Tibial artery (tissue), 4 donors: ENCODE measurements at regions not wholly inside any gene's neighbourhood (a gene's known extent, or its start where the extent isn't known, plus 50 kb on each side); places are given as distances from the start of the nearest gene placed in this dataset.

ENCODE experiments used
- DNase-seq, 2 donors: peaks; one replicate each; pipeline ENCODE4 v3.0.0-alpha.2; 2019
- H3K27ac ChIP-seq, 2 donors: fragments of 200-600 bp; sonication (generic) in 1 of 2; 1 replicate in 1 of 2; 2 replicates in 1 of 2; pipeline ENCODE4 v1.5.1; 2018 to 2019; ENCODE audit warnings: mild to moderate bottlenecking in 1 of 2
- H3K27me3 ChIP-seq, 2 donors: fragments of 200-600 bp; sonication (generic) in 1 of 2; one replicate each; pipeline versions ENCODE4 v1.5.1 to v1.6.0; 2016 to 2019
- H3K36me3 ChIP-seq, 3 donors: fragments of 200-600 bp; sonication (generic) in 2 of 3; one replicate each; pipeline ENCODE4 v1.5.1; 2016 to 2019; ENCODE audit warnings: mild to moderate bottlenecking in 2 of 3
- H3K4me1 ChIP-seq, 4 donors: fragments of 200-600 bp; sonication (generic) in 2 of 4; 1 replicate in 3 of 4; 2 replicates in 1 of 4; pipeline ENCODE4 v1.5.1; 2016 to 2019
- H3K4me3 ChIP-seq, 2 donors: fragments of 200-600 bp; sonication (generic) in 1 of 2; 1 replicate in 1 of 2; 2 replicates in 1 of 2; pipeline ENCODE4 v1.5.1; 2018 to 2019; ENCODE audit warnings: mild to moderate bottlenecking in 2 of 2
- H3K9me3 ChIP-seq, 3 donors: fragments of 200-600 bp; sonication (generic) in 1 of 3; one replicate each; pipeline ENCODE4 v1.5.1; 2016 to 2019
- intact Hi-C: fragments of 100-400 bp; cut with DNase I; formaldehyde crosslinking; loops from one replicate; pipeline ENCODE4 v1.15.0; 2023; ENCODE audit warnings: low total_unique reads
- TF ChIP-seq, protein P1 (sequence below), 2 experiments: fragments of 200-600 bp in 1 of 2; fragments of 450-650 bp in 1 of 2; IDR thresholded peaks; one replicate each; pipeline ENCODE4 v1.5.1; 2017 to 2019; ENCODE audit warnings: antibody characterized with exemption in 2 of 2, mild to moderate bottlenecking in 1 of 2, moderate library complexity in 1 of 2

DNA sequence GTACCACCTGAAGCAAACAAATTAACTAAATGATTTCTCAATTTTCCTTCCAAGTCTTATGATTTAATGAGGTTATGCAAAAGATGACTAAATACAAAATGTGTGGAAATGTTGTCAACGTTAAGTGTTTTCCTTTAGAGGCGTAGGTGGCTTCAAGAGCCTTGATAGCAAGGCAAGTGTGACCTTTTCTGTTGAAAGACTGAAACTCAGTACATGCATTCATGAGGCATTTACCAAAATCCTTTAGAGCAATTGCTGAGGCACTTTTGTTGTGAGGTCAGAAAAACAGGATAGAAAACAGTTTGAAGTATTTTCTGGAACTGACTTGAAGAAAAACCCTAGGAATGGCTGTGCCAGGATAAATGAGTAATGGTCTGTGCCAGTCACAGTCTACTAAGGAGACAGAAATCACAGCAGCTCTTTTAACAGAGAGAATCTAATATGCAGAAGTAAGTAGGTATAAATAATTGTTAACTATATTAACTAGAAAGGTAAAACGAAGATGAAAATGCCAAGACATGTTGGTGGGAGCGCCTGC, 326.5 kb upstream of the CDH20 start:
- H3K27ac ChIP-seq: no peak overlapping the region

DNA sequence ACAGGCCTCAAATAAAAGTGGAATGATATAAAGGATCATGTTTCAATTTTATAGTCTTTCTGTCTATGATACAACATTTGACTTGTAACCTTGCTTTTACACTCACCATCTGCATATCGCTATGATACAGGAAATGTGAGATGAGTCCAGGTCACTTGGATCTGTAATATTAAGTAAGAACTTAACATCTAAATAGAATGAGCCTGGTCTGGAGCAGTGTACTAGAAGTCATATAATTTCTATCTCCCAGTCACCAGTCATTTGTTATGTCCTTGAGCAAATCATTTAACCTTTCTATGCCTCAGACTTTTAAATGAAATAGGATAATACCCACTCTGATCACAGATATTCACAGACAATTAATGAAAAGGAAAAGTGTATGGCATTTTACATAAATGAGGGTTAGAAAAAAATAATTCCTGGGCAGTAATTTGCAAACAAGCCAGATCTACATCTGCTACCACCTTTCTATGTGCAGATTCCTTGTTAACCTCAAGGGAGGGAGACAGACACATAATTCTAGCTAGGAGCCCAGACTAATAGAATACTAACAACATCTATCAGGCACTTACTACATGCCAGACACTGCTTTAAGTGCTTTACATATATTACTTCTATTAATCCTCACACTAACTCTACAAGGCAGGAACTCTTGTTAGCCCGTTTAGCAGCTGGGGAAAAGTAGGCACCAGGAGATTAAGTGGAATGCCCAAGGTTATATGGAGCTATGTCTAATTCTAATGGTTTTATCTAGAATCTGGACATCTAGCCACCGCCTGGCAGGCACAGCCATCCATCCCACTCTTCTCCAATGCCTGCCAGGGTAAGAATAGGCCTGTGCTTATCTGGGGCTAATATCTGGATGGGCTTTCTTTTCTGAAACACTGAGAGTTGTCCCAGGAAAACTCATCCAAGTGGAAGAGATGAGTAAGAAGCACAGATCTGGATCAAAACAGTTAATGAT, 313.6 kb upstream of the CDH20 start:
- Histone ChIP-seq H3K27me3 (no peaks in the 10 kb centered on the region), H3K4me3 (no peak overlapping the region), H3K4me1 (no peaks in the 10 kb centered on the region), H3K36me3 (no peaks in the 10 kb centered on the region), H3K27ac (no peak overlapping the region), H3K9me3 (no peaks in the 10 kb centered on the region)
- TF ChIP-seq, protein P1, sequence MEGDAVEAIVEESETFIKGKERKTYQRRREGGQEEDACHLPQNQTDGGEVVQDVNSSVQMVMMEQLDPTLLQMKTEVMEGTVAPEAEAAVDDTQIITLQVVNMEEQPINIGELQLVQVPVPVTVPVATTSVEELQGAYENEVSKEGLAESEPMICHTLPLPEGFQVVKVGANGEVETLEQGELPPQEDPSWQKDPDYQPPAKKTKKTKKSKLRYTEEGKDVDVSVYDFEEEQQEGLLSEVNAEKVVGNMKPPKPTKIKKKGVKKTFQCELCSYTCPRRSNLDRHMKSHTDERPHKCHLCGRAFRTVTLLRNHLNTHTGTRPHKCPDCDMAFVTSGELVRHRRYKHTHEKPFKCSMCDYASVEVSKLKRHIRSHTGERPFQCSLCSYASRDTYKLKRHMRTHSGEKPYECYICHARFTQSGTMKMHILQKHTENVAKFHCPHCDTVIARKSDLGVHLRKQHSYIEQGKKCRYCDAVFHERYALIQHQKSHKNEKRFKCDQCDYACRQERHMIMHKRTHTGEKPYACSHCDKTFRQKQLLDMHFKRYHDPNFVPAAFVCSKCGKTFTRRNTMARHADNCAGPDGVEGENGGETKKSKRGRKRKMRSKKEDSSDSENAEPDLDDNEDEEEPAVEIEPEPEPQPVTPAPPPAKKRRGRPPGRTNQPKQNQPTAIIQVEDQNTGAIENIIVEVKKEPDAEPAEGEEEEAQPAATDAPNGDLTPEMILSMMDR (IDR thresholded peaks at IDR 0.05): no peak
- no peak for DNase-seq
- intact Hi-C loops: no loop called here

More for the DNA sequence above, 326.5 kb upstream of the CDH20 start:
- H3K4me1 ChIP-seq: no peaks in the 10 kb centered on the region
- no peaks in the 10 kb centered on the region for H3K9me3 ChIP-seq
- DNase-seq: no peak
- no peak overlapping the region for H3K4me3 ChIP-seq
- TF ChIP-seq, protein P1 (IDR thresholded peaks at IDR 0.05): no peak
- H3K27me3 ChIP-seq: no peaks in the 10 kb centered on the region
- H3K36me3 ChIP-seq: no peaks in the 10 kb centered on the region
- intact Hi-C loops: no loop called here

DNA sequence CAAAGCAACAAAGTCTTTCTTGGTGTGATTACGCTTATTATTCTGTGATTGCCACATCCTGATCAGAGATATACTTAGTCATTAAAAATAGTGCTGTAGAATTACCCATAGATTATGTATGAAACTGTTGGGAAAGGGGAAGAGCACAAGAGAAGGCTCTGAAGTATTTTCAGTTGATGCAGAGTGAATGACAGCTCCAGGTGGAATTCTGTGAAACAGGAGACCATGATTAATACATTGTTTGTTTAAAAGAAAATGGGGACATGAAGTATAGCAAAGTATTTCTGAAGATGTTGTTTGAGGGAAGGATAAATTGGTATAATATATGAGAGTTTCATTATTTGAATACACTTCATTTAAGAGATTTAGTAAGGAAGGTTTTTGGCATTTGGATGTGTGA, 307.6 kb upstream of the CDH20 start:
- no peak for DNase-seq
- intact Hi-C loops: no loop called here
- no peak overlapping the region for H3K27ac ChIP-seq
- H3K27me3 ChIP-seq: no peaks in the 10 kb centered on the region
- H3K4me3 ChIP-seq: no peak overlapping the region
- H3K4me1 ChIP-seq: no peaks in the 10 kb centered on the region
- H3K9me3 ChIP-seq: no peaks in the 10 kb centered on the region
- TF ChIP-seq, protein P1 (IDR thresholded peaks at IDR 0.05): no peak
- no peaks in the 10 kb centered on the region for H3K36me3 ChIP-seq

DNA sequence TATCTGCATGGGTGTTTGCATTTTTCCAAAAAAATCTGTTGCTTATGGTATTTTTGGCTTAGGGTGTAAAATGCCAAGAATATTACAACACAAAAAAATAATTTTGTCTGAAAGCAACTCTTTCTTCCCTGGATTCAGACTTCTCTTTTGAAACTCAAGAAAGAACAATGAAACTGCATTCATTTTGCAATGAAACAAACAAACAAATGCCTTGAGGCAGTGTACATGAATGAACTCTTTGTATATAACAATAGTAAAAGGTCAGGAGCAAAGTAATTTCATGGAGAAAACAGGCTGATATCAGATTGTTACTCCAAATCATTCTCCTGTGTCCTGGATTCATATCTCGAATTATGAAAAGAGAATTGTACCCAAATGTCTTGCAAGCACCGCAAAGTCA, 301.6 kb upstream of the CDH20 start:
- H3K9me3 ChIP-seq: no peaks in the 10 kb centered on the region
- intact Hi-C loops: no loop called here
- TF ChIP-seq, protein P1 (IDR thresholded peaks at IDR 0.05): no peak
- no peaks in the 10 kb centered on the region for H3K4me1 ChIP-seq
- no peak overlapping the region for H3K27ac ChIP-seq
- DNase-seq: no peak
- H3K4me3 ChIP-seq: no peak overlapping the region
- no peaks in the 10 kb centered on the region for H3K27me3 ChIP-seq
- no peaks in the 10 kb centered on the region for H3K36me3 ChIP-seq

DNA sequence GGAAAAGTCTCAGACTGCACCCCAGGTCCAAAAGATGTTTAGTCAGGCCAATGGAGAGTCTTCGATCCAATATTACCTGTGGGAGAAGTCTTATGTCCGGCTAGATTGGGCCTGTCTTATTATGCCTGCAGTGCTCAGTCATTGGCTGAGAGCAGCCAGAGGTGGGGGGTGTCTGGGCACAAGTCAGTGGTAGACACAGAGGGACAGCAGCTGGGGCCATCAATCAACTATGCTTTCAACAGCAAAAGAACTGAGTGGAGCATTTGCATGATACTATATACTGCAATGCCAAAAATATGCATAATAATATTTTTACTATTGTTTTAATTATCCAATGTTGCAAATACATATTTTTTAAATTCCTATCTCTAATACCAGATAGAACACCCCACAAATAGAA, 298.6 kb upstream of the CDH20 start:
- TF ChIP-seq, protein P1 (IDR thresholded peaks at IDR 0.05): no peak
- Histone ChIP-seq H3K36me3 (no peaks in the 10 kb centered on the region), H3K4me1 (no peaks in the 10 kb centered on the region), H3K9me3 (no peaks in the 10 kb centered on the region), H3K27ac (no peak overlapping the region), H3K27me3 (no peaks in the 10 kb centered on the region), H3K4me3 (no peak overlapping the region)
- intact Hi-C loops: no loop called here
- DNase-seq: no peak
